HG02885 (cell line): ENCODE measurements at regions not wholly inside any gene's neighbourhood (a gene's known extent, or its start where the extent isn't known, plus 50 kb on each side); places are given as distances from the start of the nearest gene placed in this dataset.

ENCODE experiments used
- ATAC-seq: cut with Tn5 transposase; IDR thresholded peaks from one replicate; pipeline ENCODE4 v1.9.1; 2021; ENCODE audit warnings: mild to moderate bottlenecking; ENCODE audit not compliant: unreplicated experiment, poor library complexity

DNA sequence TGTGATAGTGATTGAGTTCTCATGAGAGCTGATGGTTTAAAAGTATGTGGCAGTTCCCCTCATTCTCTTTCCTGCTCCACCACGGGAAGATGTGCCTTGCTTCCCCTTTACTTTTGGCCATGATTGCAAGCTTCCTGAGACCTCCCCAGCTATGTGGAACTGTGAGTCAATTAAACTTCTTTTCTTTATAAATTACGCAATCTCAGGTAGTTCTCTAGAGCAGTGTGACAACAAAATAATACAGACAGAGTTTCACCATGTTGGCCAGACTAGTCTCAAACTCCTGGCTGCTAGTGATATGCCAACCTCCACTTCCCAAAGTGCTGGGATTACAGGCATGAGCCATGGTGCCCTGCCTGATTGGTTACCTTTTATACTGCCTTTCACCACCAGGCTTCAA lies 755.2 kb downstream of the METTL15 start:
- no peak for ATAC-seq

DNA sequence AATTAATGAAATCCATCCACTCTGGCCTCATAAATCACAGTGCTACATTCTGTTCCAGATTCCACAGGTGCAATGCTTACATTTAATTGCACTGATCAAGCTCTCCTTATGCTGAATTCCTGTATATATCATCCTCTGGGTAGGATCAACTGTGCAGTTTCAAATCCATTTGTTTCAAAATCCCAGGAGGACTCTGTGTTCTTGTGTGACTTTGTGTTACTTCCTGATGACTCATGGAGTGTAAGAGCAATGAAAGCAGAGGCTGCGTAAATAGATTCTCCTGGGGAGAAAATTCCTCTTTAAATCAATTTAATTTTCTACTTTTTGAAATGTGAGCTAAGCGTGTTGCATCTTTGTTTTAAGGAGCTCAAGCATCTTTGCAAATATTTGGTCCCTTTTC lies 752.7 kb downstream of the METTL15 start:
- no peak for ATAC-seq

DNA sequence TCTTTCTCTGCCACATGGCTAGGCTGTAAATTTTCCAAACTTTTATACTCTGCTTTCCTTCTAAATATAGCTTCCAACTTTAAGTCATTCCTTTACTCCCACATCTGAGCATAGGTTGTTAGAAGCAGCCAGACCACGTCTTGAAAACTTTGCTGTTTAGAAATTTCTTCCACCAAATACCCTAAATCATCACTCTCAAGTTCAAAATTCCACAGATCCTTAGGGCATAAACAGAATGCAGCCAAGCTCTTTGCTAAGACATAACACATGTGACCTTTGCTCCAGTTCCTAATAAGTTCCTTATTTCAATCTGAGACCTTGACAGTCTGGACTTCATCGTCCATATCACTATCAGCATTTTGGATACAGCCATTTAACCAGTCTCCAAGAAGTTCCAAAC lies 749.9 kb downstream of the METTL15 start:
- ATAC-seq = no peak

DNA sequence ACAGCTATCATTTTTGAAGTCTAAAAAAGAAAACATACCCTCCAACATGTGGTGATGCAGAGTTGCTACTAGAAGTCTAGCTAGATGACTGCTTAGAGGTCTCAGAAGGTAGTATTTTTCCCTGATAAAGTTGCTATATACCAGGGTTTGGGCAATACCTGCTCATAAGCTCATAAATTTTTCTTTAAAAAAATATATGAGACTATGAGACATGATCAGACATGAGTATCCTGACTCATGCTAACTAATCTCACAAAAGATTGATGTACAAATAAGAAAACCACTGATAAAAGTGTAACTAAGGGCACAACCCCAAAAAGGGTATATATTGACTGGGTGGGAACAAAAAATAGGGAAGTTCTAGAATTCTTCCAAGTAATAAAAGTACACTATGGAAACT lies 740.9 kb downstream of the METTL15 start:
- no peak for ATAC-seq

DNA sequence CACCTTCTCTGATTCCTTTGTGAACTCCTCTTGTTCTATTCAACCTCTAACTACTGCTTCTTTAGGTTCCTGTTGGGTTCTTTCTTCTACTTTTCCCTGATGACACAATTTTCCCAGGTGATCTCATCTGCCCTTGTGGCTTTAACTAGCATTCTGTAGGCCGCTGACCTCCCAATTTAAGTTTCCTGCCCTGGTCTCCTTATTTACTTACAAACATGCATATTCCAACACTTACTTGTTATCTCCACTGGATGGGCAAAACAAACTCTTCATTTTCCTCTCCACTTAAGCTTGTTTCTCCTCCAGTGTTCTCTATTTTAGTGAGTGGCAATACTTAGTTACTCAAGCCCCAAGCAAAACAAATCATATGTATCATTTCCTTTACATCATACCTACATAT lies 734.5 kb downstream of the METTL15 start:
- ATAC-seq = no peak

DNA sequence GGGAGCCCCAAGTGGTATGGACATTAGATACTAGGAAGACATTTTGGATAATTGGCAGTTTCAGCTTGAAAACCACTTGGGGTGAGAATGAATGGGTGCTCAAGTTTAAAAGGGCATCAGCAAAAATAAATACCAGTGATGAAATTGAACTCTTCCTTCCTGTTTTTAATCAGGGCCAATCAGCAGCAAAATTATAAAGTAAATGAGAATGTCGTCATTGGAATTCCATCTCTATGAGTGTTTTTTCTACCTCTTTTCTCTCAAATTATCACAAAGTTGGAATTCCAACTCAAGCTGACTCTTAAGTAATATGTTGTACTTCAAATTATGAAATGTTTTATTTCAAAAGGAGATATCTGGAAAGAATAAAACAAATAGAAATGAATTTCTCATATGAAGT lies 730.6 kb downstream of the METTL15 start:
- ATAC-seq = no peak

DNA sequence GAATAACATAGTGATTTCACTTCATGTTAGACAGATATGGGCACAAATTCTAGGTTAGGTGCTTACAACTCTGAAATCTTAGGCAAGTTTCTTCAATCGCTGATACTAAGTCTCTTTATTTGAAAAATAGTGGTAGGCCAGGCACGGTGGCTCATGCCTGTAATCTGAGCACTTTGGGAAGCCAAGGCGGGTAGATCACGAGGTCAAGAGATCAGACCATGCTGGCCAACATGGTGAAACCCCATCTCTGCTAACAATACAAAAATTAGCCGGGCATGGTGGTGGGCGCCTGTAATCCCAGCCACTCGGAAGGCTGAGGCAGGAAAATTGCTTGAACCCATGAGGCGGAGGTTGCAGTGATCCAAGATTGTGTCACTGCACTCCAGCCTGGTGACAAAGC lies 729.4 kb downstream of the METTL15 start:
- no peak for ATAC-seq

DNA sequence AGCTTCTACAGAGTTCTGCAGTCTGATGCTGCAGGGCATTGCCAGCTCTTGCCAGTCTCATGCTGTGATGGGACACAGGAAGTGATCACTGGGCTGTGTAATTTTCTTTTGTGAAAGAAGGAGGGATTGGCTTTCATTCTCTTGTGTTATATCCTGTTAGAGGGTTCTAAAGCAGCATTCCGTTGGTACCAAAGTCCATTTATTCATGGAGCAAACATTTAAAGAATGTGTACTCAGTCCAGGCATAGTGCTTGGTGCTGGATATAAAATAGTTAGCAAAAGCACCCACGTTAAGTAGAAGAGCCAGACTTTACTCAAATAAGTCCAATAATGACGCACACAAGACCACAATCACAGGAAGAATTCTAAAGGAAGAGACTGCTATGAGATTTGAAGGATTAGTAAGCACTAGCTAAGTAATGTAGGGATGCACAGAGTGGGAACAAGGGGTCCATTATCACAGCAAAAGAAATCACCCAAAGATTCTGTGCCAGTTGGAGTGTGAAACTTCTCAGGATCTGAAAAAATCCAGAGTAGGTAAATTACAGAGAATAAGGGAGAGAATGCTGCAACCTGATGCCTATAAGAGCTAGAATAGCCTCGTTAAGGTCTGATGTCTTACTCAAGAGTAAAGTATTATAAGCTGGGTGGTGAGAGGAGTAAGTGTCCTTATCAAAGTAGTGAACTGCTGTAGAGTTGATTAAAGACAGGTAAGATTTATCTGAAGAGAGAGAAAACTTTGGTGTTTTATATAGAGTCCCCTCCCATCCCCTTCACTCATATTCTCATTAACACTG lies 728.3 kb downstream of the METTL15 start:
- ATAC-seq = no peak

DNA sequence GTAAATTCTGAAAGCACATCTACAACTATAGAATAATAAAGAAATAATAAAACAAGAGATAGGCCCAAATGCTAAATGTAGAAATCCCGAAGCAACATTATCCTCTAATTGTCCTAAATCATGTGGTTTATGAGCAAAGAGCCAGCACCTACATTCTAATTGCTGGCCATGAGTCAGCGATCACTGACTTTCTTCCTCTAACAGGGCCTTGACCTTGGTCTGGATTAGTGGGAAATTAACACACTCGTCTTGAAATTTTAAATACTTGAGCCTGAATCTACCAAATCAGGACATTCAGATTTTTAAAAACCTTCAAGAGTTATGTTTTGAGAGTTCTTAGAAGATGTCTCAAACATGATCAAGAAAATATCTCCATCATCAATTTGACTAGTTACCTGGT lies 727.6 kb downstream of the METTL15 start:
- no peak for ATAC-seq

DNA sequence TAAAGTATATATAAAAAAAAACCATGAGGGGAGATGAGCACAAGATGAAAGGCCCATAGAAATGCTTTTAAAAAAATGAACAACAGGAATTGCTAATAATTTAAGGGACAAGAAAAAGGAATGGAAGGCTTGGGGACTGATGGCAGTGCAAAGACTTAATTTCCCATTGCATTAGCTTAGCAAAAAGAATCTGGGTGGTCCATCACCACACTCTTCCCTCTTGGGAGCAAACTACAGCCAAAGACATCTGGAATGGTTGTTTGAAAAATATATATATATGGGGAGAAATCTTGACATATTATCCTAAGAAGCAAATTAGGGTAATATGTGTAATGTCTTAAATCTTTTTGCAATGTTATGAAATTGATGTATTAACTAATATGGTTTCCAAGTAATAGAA lies 727.1 kb downstream of the METTL15 start:
- no peak for ATAC-seq

DNA sequence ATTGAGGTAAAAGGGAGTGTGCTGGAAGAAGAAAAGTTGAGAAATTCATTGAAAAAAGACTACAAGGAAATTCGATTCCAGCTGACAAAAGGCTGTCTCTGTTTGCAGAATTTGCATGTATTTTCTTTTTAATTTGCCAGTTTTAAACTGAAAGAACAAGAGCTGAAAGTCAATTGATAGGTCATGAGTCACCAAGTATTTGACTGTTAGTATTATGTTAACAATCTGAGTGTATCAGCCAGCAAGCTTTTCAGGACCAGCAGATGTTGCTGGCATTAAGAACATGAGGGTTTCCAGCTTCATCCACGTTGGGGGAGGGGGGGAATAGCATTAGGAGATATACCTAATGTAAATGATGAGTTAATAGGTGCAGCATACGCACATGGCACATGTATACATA lies 726.7 kb downstream of the METTL15 start:
- no peak for ATAC-seq

DNA sequence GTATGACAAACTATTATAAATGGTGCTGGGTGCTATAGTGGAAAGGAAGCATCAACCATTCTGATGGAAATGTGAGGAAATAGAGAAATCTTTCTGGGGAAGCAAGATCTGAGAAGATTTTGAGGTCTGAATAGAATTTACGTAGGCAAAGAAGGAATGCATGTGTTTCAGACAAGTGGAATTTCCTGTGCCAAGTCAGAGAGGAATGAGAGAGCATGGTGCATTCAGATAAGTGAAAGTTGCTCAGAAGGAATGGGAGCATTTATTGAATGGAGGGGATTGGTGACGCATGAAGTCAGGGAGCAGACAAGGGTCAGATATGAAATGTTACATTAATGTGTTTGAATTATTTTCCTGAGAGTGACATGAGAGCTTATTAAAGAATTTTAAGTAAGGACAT lies 725.5 kb downstream of the METTL15 start:
- no peak for ATAC-seq

DNA sequence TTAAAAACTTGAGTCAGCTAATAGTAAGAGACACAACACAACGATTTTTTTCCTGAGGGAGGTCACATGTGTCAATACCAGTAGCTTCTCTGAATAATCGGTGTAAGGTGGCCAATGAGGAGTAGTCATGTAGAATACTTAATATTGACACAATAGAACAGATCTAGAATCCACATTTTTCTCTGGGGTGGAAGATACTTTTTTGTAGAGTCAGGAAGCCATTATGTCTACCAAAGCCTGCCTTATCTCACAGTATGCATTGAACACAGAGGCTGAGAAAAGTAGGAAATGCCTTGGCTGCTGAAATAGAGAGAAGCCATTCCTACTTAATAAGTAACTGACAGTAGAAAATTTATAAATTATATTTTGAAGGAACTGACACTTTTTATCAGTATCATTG lies 725.0 kb downstream of the METTL15 start:
- no peak for ATAC-seq

DNA sequence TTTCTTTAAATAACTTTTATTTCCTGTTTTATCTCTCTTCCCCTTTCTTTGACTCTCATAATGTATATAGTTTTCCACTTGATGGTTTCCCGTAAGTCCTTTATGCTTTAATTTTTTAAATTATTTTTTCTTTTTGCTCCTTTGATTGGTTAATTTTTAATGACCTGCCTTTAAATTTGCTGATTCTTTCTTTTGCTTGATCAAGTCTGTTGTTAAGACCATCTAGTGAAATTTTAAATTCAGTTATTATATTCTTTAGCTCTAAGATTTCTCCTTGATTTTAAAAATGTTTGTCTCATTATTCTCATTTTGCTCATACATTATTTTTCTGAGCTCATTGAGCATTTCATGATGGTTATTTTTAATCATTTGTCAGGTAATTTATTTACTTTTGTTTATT lies 718.6 kb downstream of the METTL15 start:
- no peak for ATAC-seq

DNA sequence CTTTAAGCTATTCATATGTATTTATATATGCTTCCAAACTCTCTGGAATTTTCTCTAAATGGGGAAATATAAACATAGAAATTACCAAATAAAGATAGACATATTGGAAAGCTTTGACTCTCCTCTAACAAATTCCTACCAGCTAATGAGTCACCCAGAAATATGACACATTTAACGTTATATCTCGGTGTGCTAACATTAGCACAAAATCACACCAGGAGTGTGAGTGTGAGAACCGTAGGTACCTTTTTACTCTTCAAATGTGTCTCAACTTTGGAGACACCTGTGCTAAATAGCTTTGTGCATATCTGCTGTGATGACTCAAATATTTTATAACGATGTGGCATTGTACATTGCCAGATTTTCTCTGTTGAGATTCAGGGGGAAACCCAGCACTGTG lies 714.4 kb downstream of the METTL15 start:
- ATAC-seq = no peak

DNA sequence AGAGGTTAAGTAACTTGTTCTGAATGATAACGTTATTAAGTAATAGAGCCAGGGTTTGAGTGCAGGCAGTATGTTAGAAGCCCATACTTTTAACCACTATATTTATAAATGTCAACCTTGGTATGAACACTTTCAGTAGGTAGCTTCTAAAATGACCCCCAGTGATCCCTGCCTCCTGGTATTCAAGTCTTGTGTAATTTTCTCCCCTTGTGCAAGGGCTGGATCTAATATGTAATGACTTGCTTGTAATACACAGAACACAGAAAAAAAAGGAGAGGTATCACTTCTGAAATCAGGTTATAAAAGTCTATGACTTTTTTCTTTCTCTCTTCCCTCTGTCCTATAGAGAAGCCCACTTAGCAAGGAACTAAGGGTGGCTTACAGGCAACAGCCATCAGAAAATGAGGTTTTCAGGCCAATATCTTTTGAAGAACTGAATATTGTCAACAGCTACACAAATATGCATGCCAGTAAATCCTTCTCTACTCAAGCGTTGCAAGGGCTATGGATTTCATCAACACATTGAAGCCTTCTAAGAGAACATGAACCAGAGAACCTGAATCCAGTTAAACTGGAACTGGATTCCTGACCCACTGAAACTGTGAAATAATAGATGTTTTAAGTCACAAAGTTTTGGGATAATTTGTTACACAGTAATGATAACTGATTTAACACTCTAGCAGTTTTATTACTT lies 712.3 kb downstream of the METTL15 start:
- ATAC-seq = no peak

DNA sequence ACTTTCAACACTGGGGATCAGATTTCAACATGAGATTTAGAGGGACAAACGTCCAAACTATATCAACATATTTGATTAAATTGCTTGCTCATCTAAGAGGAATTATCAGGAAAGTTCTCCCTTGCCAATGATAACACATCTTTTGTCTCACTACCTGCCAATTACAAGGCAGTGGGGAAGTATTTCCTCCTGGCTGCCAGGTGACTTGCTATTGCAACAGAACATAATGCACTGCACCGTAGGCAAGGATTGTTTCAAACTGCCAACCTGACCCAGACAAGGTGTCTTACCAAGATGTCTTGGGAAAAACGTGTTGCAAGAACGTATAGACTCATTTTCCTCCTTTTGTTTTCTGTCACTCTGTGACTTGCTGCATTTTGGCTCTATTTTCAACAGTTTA lies 711.6 kb downstream of the METTL15 start:
- no peak for ATAC-seq

DNA sequence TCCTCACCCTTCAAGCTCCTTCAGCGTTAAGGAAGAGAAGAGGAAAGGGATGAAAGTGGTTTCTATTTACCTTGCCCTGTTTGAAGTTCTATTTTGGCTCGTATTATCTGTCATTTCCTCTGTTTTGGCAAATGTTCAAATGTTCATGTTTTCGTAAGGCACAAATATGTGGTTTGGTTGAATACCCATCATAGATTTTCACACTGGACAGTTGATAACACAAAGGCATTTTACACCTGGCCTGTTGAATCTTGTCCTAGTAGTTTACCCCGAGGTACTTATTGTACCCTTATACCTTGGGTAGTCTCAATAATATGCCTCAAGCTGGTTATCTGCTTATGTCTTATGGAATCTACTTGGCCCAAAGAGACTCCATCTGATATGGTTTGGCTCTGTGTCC lies 706.9 kb downstream of the METTL15 start:
- ATAC-seq = no peak

DNA sequence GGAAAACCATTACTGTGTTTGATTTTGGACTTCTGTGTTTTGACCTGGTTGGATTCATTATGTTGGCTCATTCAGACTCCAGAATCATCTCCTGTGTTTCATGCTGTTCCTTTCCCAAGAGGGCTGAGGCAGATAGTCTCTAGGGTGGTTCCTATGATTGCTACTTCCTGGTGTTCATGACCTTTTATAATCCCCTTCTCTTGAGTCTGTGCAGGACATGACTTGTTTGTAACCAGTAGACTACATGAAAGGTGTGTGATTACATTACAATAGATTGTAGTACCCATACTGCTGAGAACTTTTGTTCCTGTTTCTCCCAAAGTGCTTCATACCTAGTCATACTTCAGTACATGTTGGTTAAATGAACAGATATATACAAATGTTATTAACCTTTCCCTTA lies 700.6 kb downstream of the METTL15 start:
- no peak for ATAC-seq

DNA sequence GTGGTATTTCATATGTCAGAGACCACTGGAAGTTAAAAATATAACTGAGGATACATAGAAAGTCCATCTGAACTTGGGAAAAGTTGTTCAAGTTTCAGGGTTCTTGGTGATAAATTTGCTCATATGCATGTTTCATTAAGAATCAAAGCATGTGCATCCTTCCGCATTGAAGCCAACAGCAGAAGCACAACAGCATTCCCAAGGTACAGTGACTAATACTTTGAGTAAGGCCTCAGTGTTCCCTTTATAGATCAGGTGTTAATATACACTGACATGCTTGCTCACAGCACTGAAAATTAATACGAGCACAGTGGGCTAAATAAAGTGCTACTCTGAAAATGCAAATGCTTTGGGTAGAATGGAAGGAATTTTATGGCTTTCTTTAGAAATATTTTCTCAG lies 691.1 kb downstream of the METTL15 start:
- ATAC-seq = no peak

DNA sequence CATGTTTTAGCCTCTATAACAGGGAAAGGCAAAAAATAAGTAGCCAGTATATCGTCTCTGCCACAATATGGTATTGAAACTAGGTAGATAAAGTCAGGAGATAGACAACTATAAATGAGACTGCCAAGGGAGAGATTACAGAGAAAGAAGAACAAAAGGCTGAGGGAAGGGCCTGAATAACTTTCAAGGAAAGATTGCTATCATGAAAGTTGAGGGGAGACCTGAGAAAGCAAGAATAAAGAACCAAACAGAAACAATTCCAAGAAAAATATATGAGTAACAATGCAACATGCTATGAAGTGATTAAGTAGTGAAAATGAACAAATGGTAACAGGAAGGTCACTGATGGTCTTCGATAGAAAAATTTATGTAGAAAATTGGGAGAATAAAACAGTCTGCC lies 690.1 kb downstream of the METTL15 start:
- no peak for ATAC-seq

DNA sequence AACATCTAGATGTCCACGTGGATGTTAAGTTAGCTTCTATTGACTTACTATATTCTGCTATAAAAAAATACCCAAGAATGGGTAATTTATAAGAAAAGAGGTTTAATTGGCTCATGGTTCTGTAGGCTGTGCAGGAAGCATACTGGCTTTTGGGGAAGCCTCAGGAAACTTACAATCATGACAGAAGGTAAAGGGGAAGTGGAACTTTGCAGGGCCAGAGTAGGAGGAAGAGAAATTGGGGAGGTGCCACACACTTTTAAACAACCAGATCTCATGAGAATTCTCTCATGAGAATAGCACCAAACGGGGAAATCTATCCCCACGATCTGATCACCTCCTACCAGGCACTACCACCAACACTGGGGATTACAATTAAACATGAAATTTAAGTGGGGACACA lies 689.3 kb downstream of the METTL15 start:
- ATAC-seq = no peak
